HEK293 (cell line): ENCODE measurements at regions not wholly inside any gene's neighbourhood (a gene's known extent, or its start where the extent isn't known, plus 50 kb on each side); places are given as distances from the start of the nearest gene placed in this dataset.

ENCODE experiments used
- CTCF ChIA-PET: fragments of 350-600 bp; formaldehyde crosslinking; extraction: SDS; loops from one replicate; lab custom pipeline; 2021; ENCODE audit warnings: antibody characterized with exemption; lab: Yijun Ruan, JAX
- POLR2A ChIA-PET: fragments of 300-600 bp; formaldehyde crosslinking; extraction: SDS; loops from one replicate; lab custom pipeline; 2020; ENCODE audit warnings: antibody characterized with exemption, inconsistent platforms; lab: Yijun Ruan, JAX
- H3K27ac ChIP-seq: fragments of 200-500 bp; sonication (Bioruptor generic); 2 replicates; pipeline ENCODE4 v1.5.1; 2014; ENCODE audit warnings: low read depth, low read length, control low read depth, inconsistent platforms; ENCODE audit errors: extremely low read depth
- H3K36me3 ChIP-seq, 2 experiments: fragments of 200-500 bp in 1 of 2; sonication (Bioruptor generic) in 1 of 2; 1 replicate in 1 of 2; 2 replicates in 1 of 2; pipeline ENCODE4 v1.5.1; 2014 to 2017; ENCODE audit warnings: inconsistent platforms in 2 of 2, low read length in 2 of 2; ENCODE audit not compliant: control insufficient read depth in 2 of 2, insufficient read depth in 1 of 2
- H3K4me1 ChIP-seq: fragments of 200-500 bp; sonication (Bioruptor generic); 2 replicates; pipeline ENCODE4 v1.5.1; 2014; ENCODE audit warnings: mild to moderate bottlenecking, low read length, inconsistent platforms; ENCODE audit not compliant: control insufficient read depth, insufficient read depth
- H3K4me3 ChIP-seq: 2 replicates; pipeline ENCODE4 v1.5.1; 2011; ENCODE audit warnings: low read depth, mild to moderate bottlenecking, control low read depth, low read length, moderate library complexity
- H3K9me3 ChIP-seq: fragments of 200-500 bp; sonication (Bioruptor generic); 2 replicates; pipeline ENCODE4 v1.5.1; 2014; ENCODE audit warnings: low read depth, low read length, inconsistent platforms; ENCODE audit not compliant: control insufficient read depth, insufficient read depth
- EGR2 ChIP-seq: fragments of 450-650 bp; formaldehyde crosslinking; IDR thresholded peaks from 2 replicates; pipeline ENCODE4 v1.5.1; 2016; ENCODE audit warnings: low read depth, missing biosample characterization, missing genetic modification characterization
- HOXA7 ChIP-seq: sonication (generic); formaldehyde crosslinking; IDR thresholded peaks from 2 replicates; pipeline ENCODE4 v1.8.1; 2022; ENCODE audit warnings: missing genetic modification reagents, borderline replicate concordance
- HOXC10 ChIP-seq: sonication (generic); formaldehyde crosslinking; IDR thresholded peaks from 2 replicates; pipeline ENCODE4 v1.8.1; 2023; ENCODE audit warnings: mild to moderate bottlenecking, missing genetic modification reagents
- INSM2 ChIP-seq: fragments of 450-650 bp; formaldehyde crosslinking; IDR thresholded peaks from 2 replicates; pipeline ENCODE4 v1.5.1; 2016; ENCODE audit warnings: missing biosample characterization, missing genetic modification characterization
- OSR2 ChIP-seq: fragments of 450-650 bp; formaldehyde crosslinking; IDR thresholded peaks from 2 replicates; pipeline ENCODE4 v1.5.1; 2016; ENCODE audit warnings: missing biosample characterization, missing genetic modification characterization
- PBX3 ChIP-seq: sonication (generic); formaldehyde crosslinking; IDR thresholded peaks from 2 replicates; pipeline ENCODE4 v1.8.1; 2022; ENCODE audit warnings: mild to moderate bottlenecking, moderate library complexity, missing genetic modification reagents
- SCRT1 ChIP-seq: fragments of 450-650 bp; formaldehyde crosslinking; IDR thresholded peaks from 2 replicates; pipeline ENCODE4 v1.5.1; 2016; ENCODE audit warnings: missing biosample characterization, missing genetic modification characterization, borderline replicate concordance
- SETDB1 ChIP-seq: IDR thresholded peaks from one replicate; pipeline ENCODE4 v1.6.1; 2017; ENCODE audit warnings: mild to moderate bottlenecking, low read length, moderate library complexity, mixed read lengths; ENCODE audit not compliant: insufficient read length
- ZFP37 ChIP-seq: fragments of 450-650 bp; formaldehyde crosslinking; IDR thresholded peaks from 2 replicates; pipeline ENCODE4 v1.5.1; 2016; ENCODE audit warnings: missing biosample characterization, missing genetic modification characterization
- ZNF112 ChIP-seq: fragments of 450-650 bp; formaldehyde crosslinking; IDR thresholded peaks from 2 replicates; pipeline ENCODE4 v1.5.0; 2017; ENCODE audit warnings: missing biosample characterization, missing genetic modification characterization
- ZNF19 ChIP-seq: fragments of 450-650 bp; formaldehyde crosslinking; IDR thresholded peaks from 2 replicates; pipeline ENCODE4; 2016; ENCODE audit warnings: missing biosample characterization, missing genetic modification characterization, low read depth
- ZNF202 ChIP-seq: fragments of 450-650 bp; formaldehyde crosslinking; IDR thresholded peaks from 2 replicates; pipeline ENCODE4 v1.5.1; 2016; ENCODE audit warnings: missing biosample characterization, missing genetic modification characterization, borderline replicate concordance
- ZNF24 ChIP-seq: fragments of 450-650 bp; formaldehyde crosslinking; IDR thresholded peaks from 2 replicates; pipeline ENCODE4 v1.5.1; 2016; ENCODE audit warnings: missing biosample characterization, missing genetic modification characterization
- ZNF266 ChIP-seq: fragments of 450-650 bp; formaldehyde crosslinking; IDR thresholded peaks from 2 replicates; pipeline ENCODE4 v1.5.1; 2016; ENCODE audit warnings: missing biosample characterization, missing genetic modification characterization, low read depth
- ZNF280D ChIP-seq: fragments of 450-650 bp; formaldehyde crosslinking; IDR thresholded peaks from 2 replicates; pipeline ENCODE4 v1.5.1; 2016; ENCODE audit warnings: missing biosample characterization, missing genetic modification characterization
- ZNF354C ChIP-seq: fragments of 450-650 bp; formaldehyde crosslinking; IDR thresholded peaks from 2 replicates; pipeline ENCODE4 v1.5.1; 2016; ENCODE audit warnings: missing biosample characterization, missing genetic modification characterization, low read depth, borderline replicate concordance
- ZNF398 ChIP-seq: fragments of 450-650 bp; formaldehyde crosslinking; IDR thresholded peaks from 2 replicates; pipeline ENCODE4 v1.5.1; 2017; ENCODE audit warnings: missing biosample characterization, missing genetic modification characterization
- ZNF530 ChIP-seq: fragments of 450-650 bp; formaldehyde crosslinking; IDR thresholded peaks from 2 replicates; pipeline ENCODE4 v1.5.1; 2016; ENCODE audit warnings: low read depth, missing biosample characterization, missing genetic modification characterization
- ZNF654 ChIP-seq: fragments of 450-650 bp; formaldehyde crosslinking; IDR thresholded peaks from 2 replicates; pipeline ENCODE4 v1.5.1; 2016; ENCODE audit warnings: low read depth, missing biosample characterization, missing genetic modification characterization
- ZNF677 ChIP-seq: fragments of 450-650 bp; IDR thresholded peaks from 2 replicates; pipeline ENCODE4 v1.5.0; 2018; ENCODE audit warnings: missing biosample characterization, mild to moderate bottlenecking, missing genetic modification characterization, moderate library complexity
- ZNF776 ChIP-seq: fragments of 450-650 bp; formaldehyde crosslinking; IDR thresholded peaks from 2 replicates; pipeline ENCODE4 v1.5.0; 2017; ENCODE audit warnings: missing biosample characterization, missing genetic modification characterization, borderline replicate concordance
- ZNF830 ChIP-seq: fragments of 450-650 bp; IDR thresholded peaks from 2 replicates; pipeline ENCODE4 v1.5.0; 2018; ENCODE audit warnings: missing biosample characterization, missing genetic modification characterization, low read depth, mild to moderate bottlenecking, moderate library complexity
- TF ChIP-seq, protein P1 (sequence below): fragments of 450-650 bp; formaldehyde crosslinking; IDR thresholded peaks from 2 replicates; pipeline ENCODE4 v1.5.1; 2016; ENCODE audit warnings: missing biosample characterization, missing genetic modification characterization
- TF ChIP-seq, protein P2 (sequence below): fragments of 450-650 bp; formaldehyde crosslinking; IDR thresholded peaks from 2 replicates; pipeline ENCODE4 v1.5.1; 2017; ENCODE audit warnings: missing biosample characterization, missing genetic modification characterization

- ChIA-PET POLR2A (no interaction called here), CTCF (no interaction called here)
- no peaks in the 10 kb centered on the region for H3K36me3 ChIP-seq
- no peak for TF ChIP-seq SCRT1 (tag by site-specific recombination)
- no peak for TF ChIP-seq ZNF280D
- TF ChIP-seq ZFP37, result no peak
- TF ChIP-seq, protein P1, sequence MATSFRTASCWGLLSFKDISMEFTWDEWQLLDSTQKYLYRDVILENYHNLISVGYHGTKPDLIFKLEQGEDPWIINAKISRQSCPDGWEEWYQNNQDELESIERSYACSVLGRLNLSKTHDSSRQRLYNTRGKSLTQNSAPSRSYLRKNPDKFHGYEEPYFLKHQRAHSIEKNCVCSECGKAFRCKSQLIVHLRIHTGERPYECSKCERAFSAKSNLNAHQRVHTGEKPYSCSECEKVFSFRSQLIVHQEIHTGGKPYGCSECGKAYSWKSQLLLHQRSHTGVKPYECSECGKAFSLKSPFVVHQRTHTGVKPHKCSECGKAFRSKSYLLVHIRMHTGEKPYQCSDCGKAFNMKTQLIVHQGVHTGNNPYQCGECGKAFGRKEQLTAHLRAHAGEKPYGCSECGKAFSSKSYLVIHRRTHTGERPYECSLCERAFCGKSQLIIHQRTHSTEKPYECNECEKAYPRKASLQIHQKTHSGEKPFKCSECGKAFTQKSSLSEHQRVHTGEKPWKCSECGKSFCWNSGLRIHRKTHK (tag by site-specific recombination), result no peak
- no peak for TF ChIP-seq ZNF654
- TF ChIP-seq SETDB1, result no peak
- no peak for TF ChIP-seq OSR2 (tag by site-specific recombination)
- no peak for TF ChIP-seq PBX3
- no peak for TF ChIP-seq ZNF266 (tag by site-specific recombination)
- no peak for TF ChIP-seq HOXC10 (CRISPR knock-in tag)
- no peak for TF ChIP-seq HOXA7 (CRISPR knock-in tag)
- TF ChIP-seq ZNF202 (tag by site-specific recombination), result no peak
- TF ChIP-seq ZNF677 (tag by site-specific recombination), result no peak
- TF ChIP-seq ZNF776, result no peak
- TF ChIP-seq ZNF530 (tag by site-specific recombination), result no peak
- TF ChIP-seq, protein P2, sequence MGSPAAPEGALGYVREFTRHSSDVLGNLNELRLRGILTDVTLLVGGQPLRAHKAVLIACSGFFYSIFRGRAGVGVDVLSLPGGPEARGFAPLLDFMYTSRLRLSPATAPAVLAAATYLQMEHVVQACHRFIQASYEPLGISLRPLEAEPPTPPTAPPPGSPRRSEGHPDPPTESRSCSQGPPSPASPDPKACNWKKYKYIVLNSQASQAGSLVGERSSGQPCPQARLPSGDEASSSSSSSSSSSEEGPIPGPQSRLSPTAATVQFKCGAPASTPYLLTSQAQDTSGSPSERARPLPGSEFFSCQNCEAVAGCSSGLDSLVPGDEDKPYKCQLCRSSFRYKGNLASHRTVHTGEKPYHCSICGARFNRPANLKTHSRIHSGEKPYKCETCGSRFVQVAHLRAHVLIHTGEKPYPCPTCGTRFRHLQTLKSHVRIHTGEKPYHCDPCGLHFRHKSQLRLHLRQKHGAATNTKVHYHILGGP (tag by site-specific recombination), result no peak
- no peak for TF ChIP-seq ZNF830 (tag by site-specific recombination)
- H3K27ac ChIP-seq, result no peak overlapping the region
- H3K4me1 ChIP-seq, result no peaks in the 10 kb centered on the region
- no peaks in the 10 kb centered on the region for H3K9me3 ChIP-seq
- H3K4me3 ChIP-seq, result no peak overlapping the region
These were observed 254.0 kb downstream of the MAN2A1 start for GRCh38 chr5:109943701-109944235.

GRCh38 chr5:109944461-109944860 is 254.7 kb downstream of the MAN2A1 start:
- ChIA-PET CTCF (interaction anchor here (0.6 kb wide), 1 partner anchor 359 kb away, joined by 5 read pairs; no protein-coding TSS in a partner anchor), POLR2A (no interaction called here)
- Histone ChIP-seq H3K4me3 (no peak overlapping the region), H3K4me1 (no peaks in the 10 kb centered on the region), H3K9me3 (no peaks in the 10 kb centered on the region), H3K27ac (no peak overlapping the region), H3K36me3 (no peaks in the 10 kb centered on the region)
- no peak for TF ChIP-seq ZNF354C (tag by site-specific recombination)
- no peak for TF ChIP-seq ZNF24
- TF ChIP-seq EGR2 (tag by site-specific recombination), result no peak
- TF ChIP-seq ZNF398, result no peak
- no peak for TF ChIP-seq ZNF19 (tag by site-specific recombination)
- TF ChIP-seq ZNF112 (tag by site-specific recombination), result no peak
- no peak for TF ChIP-seq INSM2 (tag by site-specific recombination)
